ENCODE measurements at regions not wholly inside any gene's neighbourhood (a gene's known extent, or its start where the extent isn't known, plus 50 kb on each side); places are given as distances from the start of the nearest gene placed in this dataset.

- DNase-seq (ENCODE audit: low read depth), result no peak
- H3K4me3 ChIP-seq (ENCODE audit: low read length), result no peak overlapping the region
- TF ChIP-seq CTCF (conservative IDR thresholded peaks at IDR 0.05; ENCODE audit: low read depth, low read length), result no peak
Measured at GRCh38 chr10:71141528-71141927, 70.8 kb upstream of the UNC5B start.

GRCh38 chr10:71143170-71143569 lies 69.2 kb upstream of the UNC5B start:
- TF ChIP-seq CTCF (conservative IDR thresholded peaks at IDR 0.05; ENCODE audit: low read depth, low read length), result no peak
- DNase-seq (ENCODE audit: low read depth), result no peak
- no peak overlapping the region for H3K4me3 ChIP-seq (ENCODE audit: low read length)

- no peak overlapping the region for H3K4me3 ChIP-seq (ENCODE audit: low read length)
- DNase-seq (ENCODE audit: low read depth), result no peak
- no peak for TF ChIP-seq CTCF (conservative IDR thresholded peaks at IDR 0.05; ENCODE audit: low read depth, low read length)
Measured at GRCh38 chr10:71143610-71144009, 68.8 kb upstream of the UNC5B start.

GRCh38 chr10:71144824-71145223 lies 67.5 kb upstream of the UNC5B start:
- no peak for DNase-seq (ENCODE audit: low read depth)
- TF ChIP-seq CTCF (conservative IDR thresholded peaks at IDR 0.05; ENCODE audit: low read depth, low read length), result no peak
- no peak overlapping the region for H3K4me3 ChIP-seq (ENCODE audit: low read length)

GRCh38 chr10:71145352-71145945 lies 66.9 kb upstream of the UNC5B start:
- TF ChIP-seq CTCF (conservative IDR thresholded peaks at IDR 0.05; ENCODE audit: low read depth, low read length), result no peak
- no peak overlapping the region for H3K4me3 ChIP-seq (ENCODE audit: low read length)
- DNase-seq (ENCODE audit: low read depth), result no peak

- no peak for TF ChIP-seq CTCF (conservative IDR thresholded peaks at IDR 0.05; ENCODE audit: low read depth, low read length)
- DNase-seq (ENCODE audit: low read depth), result no peak
- H3K4me3 ChIP-seq (ENCODE audit: low read length), result no peak overlapping the region
Measured at GRCh38 chr10:71150796-71151195, 61.6 kb upstream of the UNC5B start.

- H3K4me3 ChIP-seq (ENCODE audit: low read length), result no peak overlapping the region
- TF ChIP-seq CTCF (conservative IDR thresholded peaks at IDR 0.05; ENCODE audit: low read depth, low read length), result no peak
- no peak for DNase-seq (ENCODE audit: low read depth)
Measured at GRCh38 chr10:71152043-71152442, 60.3 kb upstream of the UNC5B start.

Data from retinal pigment epithelial cell (primary cell).